CD4-positive, alpha-beta T cell (primary cell): ENCODE measurements at regions not wholly inside any gene's neighbourhood (a gene's known extent, or its start where the extent isn't known, plus 50 kb on each side); places are given as distances from the start of the nearest gene placed in this dataset.

Experiments
- ATAC-seq: fragments of 200-7000 bp; cut with Tn5 transposase; one replicate; pipeline ENCODE4 v1.10.0; 2022; ENCODE audit warnings: mild to moderate bottlenecking; ENCODE audit not compliant: poor library complexity
- CTCF ChIA-PET: fragments of 350-600 bp; sonication (Branson Sonifier 250); formaldehyde crosslinking; loops from one replicate; lab custom pipeline; 2021; ENCODE audit warnings: antibody characterized with exemption, inconsistent platforms; lab: Charles Lee
- POLR2A ChIA-PET: fragments of 350-600 bp; sonication (Branson Sonifier 250); formaldehyde crosslinking; loops from one replicate; lab custom pipeline; 2021; ENCODE audit warnings: antibody characterized with exemption, inconsistent platforms; lab: Charles Lee
- DNase-seq, 14 experiments: peaks; one replicate each; pipeline ENCODE4 v3.0.0-alpha.2; 2013 to 2020; ENCODE audit warnings: mixed read lengths in 2 of 14
- H3K27ac ChIP-seq, 2 donors: one replicate each; pipeline versions ENCODE4 v1.5.1 to v1.7.0; 2013; ENCODE audit warnings: low read length in 2 of 2, low read depth in 1 of 2, mild to moderate bottlenecking in 1 of 2
- H3K27me3 ChIP-seq, 2 experiments: 1 replicate in 1 of 2; 2 replicates in 1 of 2; pipeline versions ENCODE4 v1.6.1 to v1.7.0; 2013; ENCODE audit warnings: low read length in 2 of 2, control low read depth in 1 of 2, mild to moderate bottlenecking in 1 of 2, moderate library complexity in 1 of 2; ENCODE audit not compliant: insufficient read depth in 2 of 2, control insufficient read depth in 1 of 2
- H3K36me3 ChIP-seq: one replicate; pipeline ENCODE4 v1.6.1; 2013; ENCODE audit warnings: low read length, control low read depth; ENCODE audit not compliant: insufficient read depth
- H3K4me1 ChIP-seq: one replicate; pipeline ENCODE4 v1.6.1; 2013; ENCODE audit warnings: low read length, control low read depth; ENCODE audit not compliant: insufficient read depth
- H3K4me3 ChIP-seq: one replicate; pipeline ENCODE4 v1.5.1; 2013; ENCODE audit warnings: mild to moderate bottlenecking, low read length, moderate library complexity
- H3K9me3 ChIP-seq, 2 experiments: 1 replicate in 1 of 2; 2 replicates in 1 of 2; pipeline versions ENCODE4 v1.6.1 to v1.7.0; 2013; ENCODE audit warnings: low read length in 2 of 2, mild to moderate bottlenecking in 2 of 2, control low read depth in 1 of 2, moderate library complexity in 1 of 2; ENCODE audit not compliant: control insufficient read depth in 1 of 2, insufficient read depth in 1 of 2
- H3K27ac Mint-ChIP-seq: one replicate; pipeline ENCODE4 v1.8.0; 2020; ENCODE audit warnings: mixed read lengths
- H3K27me3 Mint-ChIP-seq: one replicate; pipeline ENCODE4 v1.8.0; 2021; ENCODE audit warnings: mixed read lengths
- H3K36me3 Mint-ChIP-seq: one replicate; pipeline ENCODE4 v1.8.0; 2021; ENCODE audit warnings: low read depth, mixed read lengths
- H3K4me1 Mint-ChIP-seq: one replicate; pipeline ENCODE4 v1.8.0; 2021; ENCODE audit warnings: low read depth, mixed read lengths
- H3K4me3 Mint-ChIP-seq: one replicate; pipeline ENCODE4 v1.8.0; 2020; ENCODE audit warnings: mild to moderate bottlenecking, mixed read lengths
- H3K9me3 Mint-ChIP-seq: one replicate; pipeline ENCODE4 v1.8.0; 2020; ENCODE audit warnings: mixed read lengths
- intact Hi-C, 2 experiments: fragments of 100-400 bp; cut with DNase I in 1 of 2; cut with micrococcal nuclease in 1 of 2; formaldehyde crosslinking; loops; one replicate each; pipeline versions ENCODE4 v1.15.1 to v1.9.0; 2023 to 2025; cut with DNase I, micrococcal nuclease
- TF ChIP-seq, protein P1 (sequence below): fragments of 200-600 bp; IDR thresholded peaks from one replicate; pipeline ENCODE4 v1.8.0; 2022; ENCODE audit warnings: antibody characterized with exemption, mild to moderate bottlenecking

DNA sequence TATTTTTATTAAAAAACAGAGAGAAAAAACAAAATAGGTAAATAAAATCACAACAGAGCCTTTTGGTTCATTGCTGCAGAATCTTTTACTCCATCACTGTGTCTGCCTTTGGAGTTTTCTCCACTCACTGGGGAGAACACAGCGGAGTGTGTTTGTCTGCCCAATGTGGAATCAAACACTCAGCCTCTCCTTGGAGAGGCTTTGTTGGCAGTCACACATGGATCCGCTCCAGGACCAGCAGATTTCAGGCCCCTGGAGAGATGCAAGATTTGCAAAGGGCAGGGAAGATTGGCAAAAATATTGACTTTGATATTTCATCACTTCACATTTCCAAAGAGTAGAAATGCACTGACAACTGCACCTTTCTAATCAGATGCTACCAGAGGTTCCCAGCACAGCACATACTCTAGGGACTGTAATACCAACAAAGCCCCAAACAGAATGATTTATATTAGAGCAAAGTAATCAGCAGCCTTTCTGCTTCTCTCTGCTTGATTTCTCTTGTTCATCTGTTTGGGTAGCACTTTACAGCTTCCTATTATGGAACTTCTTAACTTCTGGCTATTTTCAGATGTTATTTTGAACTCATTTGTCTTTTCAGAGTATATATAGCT lies 1898.8 kb upstream of the PIK3C3 start:
- H3K9me3 ChIP-seq = no peaks in the 10 kb centered on the region
- ATAC-seq (no peak), DNase-seq (no peak)
- H3K27me3 ChIP-seq = no peaks in the 10 kb centered on the region
- ChIA-PET POLR2A (no interaction called here), CTCF (no interaction called here)
- H3K4me1 Mint-ChIP-seq = no peaks in the 10 kb centered on the region
- no peak overlapping the region for H3K27ac ChIP-seq
- TF ChIP-seq, protein P1, sequence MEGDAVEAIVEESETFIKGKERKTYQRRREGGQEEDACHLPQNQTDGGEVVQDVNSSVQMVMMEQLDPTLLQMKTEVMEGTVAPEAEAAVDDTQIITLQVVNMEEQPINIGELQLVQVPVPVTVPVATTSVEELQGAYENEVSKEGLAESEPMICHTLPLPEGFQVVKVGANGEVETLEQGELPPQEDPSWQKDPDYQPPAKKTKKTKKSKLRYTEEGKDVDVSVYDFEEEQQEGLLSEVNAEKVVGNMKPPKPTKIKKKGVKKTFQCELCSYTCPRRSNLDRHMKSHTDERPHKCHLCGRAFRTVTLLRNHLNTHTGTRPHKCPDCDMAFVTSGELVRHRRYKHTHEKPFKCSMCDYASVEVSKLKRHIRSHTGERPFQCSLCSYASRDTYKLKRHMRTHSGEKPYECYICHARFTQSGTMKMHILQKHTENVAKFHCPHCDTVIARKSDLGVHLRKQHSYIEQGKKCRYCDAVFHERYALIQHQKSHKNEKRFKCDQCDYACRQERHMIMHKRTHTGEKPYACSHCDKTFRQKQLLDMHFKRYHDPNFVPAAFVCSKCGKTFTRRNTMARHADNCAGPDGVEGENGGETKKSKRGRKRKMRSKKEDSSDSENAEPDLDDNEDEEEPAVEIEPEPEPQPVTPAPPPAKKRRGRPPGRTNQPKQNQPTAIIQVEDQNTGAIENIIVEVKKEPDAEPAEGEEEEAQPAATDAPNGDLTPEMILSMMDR = no peak
- peaks cover 5% of the 10 kb centered on the region for H3K9me3 Mint-ChIP-seq
- no peak overlapping the region for H3K27ac Mint-ChIP-seq
- no peaks in the 10 kb centered on the region for H3K27me3 Mint-ChIP-seq
- no peak overlapping the region for H3K4me3 Mint-ChIP-seq
- no peaks in the 10 kb centered on the region for H3K36me3 Mint-ChIP-seq
- no peaks in the 10 kb centered on the region for H3K4me1 ChIP-seq
- intact Hi-C loops = no loop called here
- no peak overlapping the region for H3K4me3 ChIP-seq
- H3K36me3 ChIP-seq = no peaks in the 10 kb centered on the region

DNA sequence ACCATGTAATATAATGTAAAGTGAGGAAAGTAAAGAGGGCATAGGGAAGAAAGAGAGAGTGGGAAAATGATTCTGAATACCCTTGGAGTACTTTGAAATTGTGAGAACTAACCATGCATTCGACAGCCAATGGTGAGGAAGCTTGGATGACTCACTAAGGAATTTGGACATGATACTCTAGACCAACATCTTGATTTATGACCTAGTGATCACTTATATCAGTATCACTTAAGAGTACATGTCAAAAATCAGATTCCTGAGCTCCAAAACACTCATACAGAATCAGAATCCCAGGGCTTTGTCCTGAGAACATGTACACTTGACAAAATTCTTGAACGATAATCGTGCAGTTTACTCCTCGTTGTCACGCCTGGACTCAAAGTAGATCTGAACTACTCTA lies 1899.8 kb upstream of the PIK3C3 start:
- TF ChIP-seq, protein P1 = no peak
- Histone ChIP-seq H3K27ac (no peak overlapping the region), H3K27me3 (no peaks in the 10 kb centered on the region), H3K36me3 (no peaks in the 10 kb centered on the region), H3K4me3 (no peak overlapping the region), H3K4me1 (no peaks in the 10 kb centered on the region), H3K9me3 (no peaks in the 10 kb centered on the region)
- H3K9me3 Mint-ChIP-seq = peaks cover 7% of the 10 kb centered on the region
- no peak overlapping the region for H3K4me3 Mint-ChIP-seq
- ChIA-PET POLR2A (no interaction called here), CTCF (no interaction called here)
- H3K27ac Mint-ChIP-seq = no peak overlapping the region
- no peaks in the 10 kb centered on the region for H3K36me3 Mint-ChIP-seq
- H3K27me3 Mint-ChIP-seq = no peaks in the 10 kb centered on the region
- no peaks in the 10 kb centered on the region for H3K4me1 Mint-ChIP-seq
- DNase-seq (no peak), ATAC-seq (no peak)
- intact Hi-C loops = no loop called here

DNA sequence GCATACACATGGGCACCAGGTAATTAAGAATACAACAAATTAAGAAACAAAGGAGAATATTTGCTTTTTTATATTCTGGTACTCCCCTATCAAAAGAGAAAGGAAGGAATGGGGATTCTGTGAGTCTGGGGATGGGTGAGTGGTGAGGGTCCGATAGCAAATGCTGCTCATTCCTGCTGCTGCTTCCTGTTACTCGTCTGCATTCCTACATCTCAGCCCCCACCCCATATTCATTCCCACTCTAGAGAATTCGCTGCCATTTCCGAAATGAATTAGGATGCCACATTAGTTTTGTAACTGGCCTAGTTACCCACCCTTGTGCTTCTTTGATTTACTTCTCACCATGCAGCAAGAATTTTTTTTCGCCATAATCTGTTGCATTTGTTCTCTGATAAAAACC lies 1905.3 kb upstream of the PIK3C3 start:
- no peaks in the 10 kb centered on the region for H3K27me3 ChIP-seq
- no peaks in the 10 kb centered on the region for H3K36me3 ChIP-seq
- no peaks in the 10 kb centered on the region for H3K36me3 Mint-ChIP-seq
- H3K9me3 Mint-ChIP-seq = peaks cover 8% of the 10 kb centered on the region
- no peaks in the 10 kb centered on the region for H3K4me1 ChIP-seq
- no peak overlapping the region for H3K4me3 ChIP-seq
- TF ChIP-seq, protein P1 = no peak
- ChIA-PET POLR2A (no interaction called here), CTCF (no interaction called here)
- H3K27ac ChIP-seq = no peak overlapping the region
- no peak overlapping the region for H3K27ac Mint-ChIP-seq
- intact Hi-C loops = no loop called here
- H3K4me1 Mint-ChIP-seq = no peaks in the 10 kb centered on the region
- no peak for DNase-seq
- no peak for ATAC-seq
- H3K4me3 Mint-ChIP-seq = no peak overlapping the region
- H3K27me3 Mint-ChIP-seq = no peaks in the 10 kb centered on the region
- H3K9me3 ChIP-seq = peaks cover 0 to 3% of the 10 kb centered on the region in 2 experiments
